ENCODE measurements at regions not wholly inside any gene's neighbourhood (a gene's known extent, or its start where the extent isn't known, plus 50 kb on each side); places are given as distances from the start of the nearest gene placed in this dataset.

DNA sequence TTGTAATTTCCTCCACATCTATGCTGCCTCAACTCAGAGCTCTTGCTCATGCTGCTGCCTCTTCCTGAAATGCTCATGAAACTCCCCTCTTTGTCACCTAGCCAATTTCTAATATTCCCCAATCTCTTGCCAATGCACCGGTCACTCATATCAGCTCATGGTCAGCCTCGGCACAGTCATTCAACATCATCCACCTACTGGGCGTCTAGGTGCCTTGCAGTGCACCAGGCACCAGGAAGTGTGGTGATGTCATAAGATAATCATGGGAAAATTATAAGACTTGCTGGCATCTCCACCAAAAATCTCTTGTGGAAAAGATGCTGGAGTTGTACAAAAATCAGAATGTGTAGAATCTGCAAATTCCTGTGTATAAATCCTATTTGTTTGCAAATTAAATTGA, 52.6 kb upstream of the RAB27B start:
- Histone ChIP-seq H2AFZ (ENCODE audit: low read length) (no peak overlapping the region), H3K4me3 (ENCODE audit: low read depth, low read length, poor library complexity, severe bottlenecking) (no peak overlapping the region), H3K79me2 (ENCODE audit: insufficient read depth, low read length) (no peaks in the 10 kb centered on the region), H3K4me1 (ENCODE audit: insufficient read depth, low read length, severe bottlenecking) (no peaks in the 10 kb centered on the region), H3F3A (ENCODE audit: insufficient read depth, low read length) (no peaks in the 10 kb centered on the region), H3K4me2 (ENCODE audit: low read length) (no peak overlapping the region), H3K9me2 (ENCODE audit: low read depth, low read length) (no peaks in the 10 kb centered on the region), H4K20me1 (ENCODE audit: insufficient read depth, low read length) (no peaks in the 10 kb centered on the region), H3K36me3 (ENCODE audit: insufficient read depth, low read length) (no peaks in the 10 kb centered on the region), H3K27me3 (ENCODE audit: insufficient read depth, low read length) (no peaks in the 10 kb centered on the region), H3K9ac (ENCODE audit: low read length) (no peak overlapping the region), H3K27ac (ENCODE audit: low read depth, low read length, poor library complexity, severe bottlenecking) (no peak overlapping the region), H3K9me3 (ENCODE audit: low read length) (no peaks in the 10 kb centered on the region)
- TF ChIP-seq EZH2 (IDR thresholded peaks at IDR 0.05; ENCODE audit: borderline replicate concordance, low read length) (no peak), CTCF (IDR thresholded peaks at IDR 0.05; ENCODE audit: low read length) (no peak)

- Histone ChIP-seq H3K4me3 (ENCODE audit: low read depth, low read length, poor library complexity, severe bottlenecking) (no peak overlapping the region), H3K27ac (ENCODE audit: low read depth, low read length, poor library complexity, severe bottlenecking) (no peak overlapping the region), H3K9me2 (ENCODE audit: low read depth, low read length) (no peaks in the 10 kb centered on the region), H3K27me3 (ENCODE audit: insufficient read depth, low read length) (no peaks in the 10 kb centered on the region), H3K9me3 (ENCODE audit: low read length) (no peaks in the 10 kb centered on the region), H4K20me1 (ENCODE audit: insufficient read depth, low read length) (no peaks in the 10 kb centered on the region), H3K79me2 (ENCODE audit: insufficient read depth, low read length) (no peaks in the 10 kb centered on the region), H2AFZ (ENCODE audit: low read length) (no peak overlapping the region), H3K36me3 (ENCODE audit: insufficient read depth, low read length) (no peaks in the 10 kb centered on the region), H3K4me2 (ENCODE audit: low read length) (no peak overlapping the region), H3K4me1 (ENCODE audit: insufficient read depth, low read length, severe bottlenecking) (no peaks in the 10 kb centered on the region), H3F3A (ENCODE audit: insufficient read depth, low read length) (no peaks in the 10 kb centered on the region), H3K9ac (ENCODE audit: low read length) (no peak overlapping the region)
- no peak for TF ChIP-seq CTCF (IDR thresholded peaks at IDR 0.05; ENCODE audit: low read length)
- TF ChIP-seq EZH2 (IDR thresholded peaks at IDR 0.05; ENCODE audit: borderline replicate concordance, low read length), result no peak
Measured at GRCh38 chr18:54776282-54776977, 51.8 kb upstream of the RAB27B start.

- H3K27ac ChIP-seq (ENCODE audit: low read depth, low read length, poor library complexity, severe bottlenecking), result no peak overlapping the region
- no peaks in the 10 kb centered on the region for H3F3A ChIP-seq (ENCODE audit: insufficient read depth, low read length)
- H3K4me2 ChIP-seq (ENCODE audit: low read length), result no peak overlapping the region
Measured at GRCh38 chr18:54777118-54777791, 51.0 kb upstream of the RAB27B start.

More at GRCh38 chr18:54777118-54777791, 51.0 kb upstream of the RAB27B start:
- Histone ChIP-seq H3K4me1 (ENCODE audit: insufficient read depth, low read length, severe bottlenecking) (no peaks in the 10 kb centered on the region), H3K4me3 (ENCODE audit: low read depth, low read length, poor library complexity, severe bottlenecking) (no peak overlapping the region), H3K9me3 (ENCODE audit: low read length) (no peaks in the 10 kb centered on the region), H3K36me3 (ENCODE audit: insufficient read depth, low read length) (no peaks in the 10 kb centered on the region), H3K79me2 (ENCODE audit: insufficient read depth, low read length) (no peaks in the 10 kb centered on the region), H3K27me3 (ENCODE audit: insufficient read depth, low read length) (no peaks in the 10 kb centered on the region), H2AFZ (ENCODE audit: low read length) (no peak overlapping the region), H4K20me1 (ENCODE audit: insufficient read depth, low read length) (no peaks in the 10 kb centered on the region), H3K9me2 (ENCODE audit: low read depth, low read length) (no peaks in the 10 kb centered on the region), H3K9ac (ENCODE audit: low read length) (no peak overlapping the region)
- TF ChIP-seq EZH2 (IDR thresholded peaks at IDR 0.05; ENCODE audit: borderline replicate concordance, low read length), result no peak
- TF ChIP-seq CTCF (IDR thresholded peaks at IDR 0.05; ENCODE audit: low read length), result no peak
